Neural progenitor cell (in vitro differentiated cells): ENCODE measurements at regions not wholly inside any gene's neighbourhood (a gene's known extent, or its start where the extent isn't known, plus 50 kb on each side); places are given as distances from the start of the nearest gene placed in this dataset.
A peak's percentile ranks its signal among the peaks of the same experiment; 100 is the strongest.

Source experiments
- DNase-seq: peaks from one replicate; pipeline ENCODE4 v3.0.0-alpha.2; 2016; ENCODE audit warnings: low spot score
- H2AFZ ChIP-seq: fragments of 200-600 bp; sonication (generic); replicated peaks from 2 replicates; pipeline ENCODE4 v1.6.1; 2016; ENCODE audit warnings: antibody characterized with exemption
- H3F3A ChIP-seq: fragments of 200-600 bp; sonication (generic); 2 replicates; pipeline ENCODE4 v1.6.1; 2016; ENCODE audit warnings: antibody characterized with exemption, low read depth
- H3K27ac ChIP-seq: fragments of 200-600 bp; sonication (generic); 2 replicates; pipeline ENCODE4 v1.5.1; 2016; ENCODE audit warnings: mild to moderate bottlenecking
- H3K27me3 ChIP-seq: fragments of 200-600 bp; sonication (generic); 2 replicates; pipeline ENCODE4 v1.6.1; 2016; ENCODE audit warnings: mild to moderate bottlenecking, moderate library complexity
- H3K36me3 ChIP-seq: fragments of 200-600 bp; sonication (generic); 2 replicates; pipeline ENCODE4 v1.5.1; 2016
- H3K4me1 ChIP-seq: fragments of 200-600 bp; sonication (generic); 2 replicates; pipeline ENCODE4 v1.6.1; 2016; ENCODE audit warnings: mixed run types
- H3K4me2 ChIP-seq: fragments of 200-600 bp; sonication (generic); 2 replicates; pipeline ENCODE4 v1.6.1; 2016
- H3K4me3 ChIP-seq: fragments of 200-600 bp; sonication (generic); 2 replicates; pipeline ENCODE4 v1.5.1; 2016
- H3K79me2 ChIP-seq: fragments of 200-600 bp; sonication (generic); 2 replicates; pipeline ENCODE4 v1.6.1; 2016; ENCODE audit warnings: low read depth
- H3K9ac ChIP-seq: fragments of 200-600 bp; sonication (generic); 2 replicates; pipeline ENCODE4 v1.6.1; 2016
- H3K9me3 ChIP-seq: fragments of 200-600 bp; sonication (generic); 2 replicates; pipeline ENCODE4 v1.5.1; 2016; ENCODE audit warnings: low read depth
- H4K20me1 ChIP-seq: fragments of 200-600 bp; sonication (generic); 2 replicates; pipeline ENCODE4 v1.6.1; 2016; ENCODE audit warnings: low read depth
- H3K27ac Mint-ChIP-seq: 3 replicates; pipeline ENCODE4 v1.8.0; 2021; ENCODE audit warnings: mixed read lengths
- H3K27me3 Mint-ChIP-seq: 2 replicates; pipeline ENCODE4 v1.8.0; 2022; ENCODE audit warnings: low read depth, mild to moderate bottlenecking, inconsistent platforms, moderate library complexity, mixed read lengths; ENCODE audit not compliant: insufficient read depth
- H3K36me3 Mint-ChIP-seq: 3 replicates; pipeline ENCODE4 v1.8.0; 2021; ENCODE audit warnings: mixed read lengths
- H3K4me1 Mint-ChIP-seq: 3 replicates; pipeline ENCODE4 v1.8.0; 2021; ENCODE audit warnings: mixed read lengths
- H3K4me3 Mint-ChIP-seq: 3 replicates; pipeline ENCODE4 v1.8.0; 2021; ENCODE audit warnings: mild to moderate bottlenecking, moderate library complexity, mixed read lengths
- H3K9me3 Mint-ChIP-seq: 3 replicates; pipeline ENCODE4 v1.8.0; 2020; ENCODE audit warnings: mixed read lengths
- EZH2 ChIP-seq: fragments of 200-600 bp; sonication (generic); IDR thresholded peaks from 2 replicates; pipeline ENCODE4 v1.6.1; 2017; ENCODE audit warnings: antibody characterized with exemption, mild to moderate bottlenecking, moderate library complexity
- EZH2phosphoT487 ChIP-seq: fragments of 200-600 bp; sonication (generic); IDR thresholded peaks from 2 replicates; pipeline ENCODE4 v1.6.1; 2017; ENCODE audit warnings: antibody characterized with exemption
- TF ChIP-seq, protein P1 (sequence below): fragments of 200-600 bp; sonication (generic); IDR thresholded peaks from 2 replicates; pipeline ENCODE4 v1.5.1; 2017; ENCODE audit warnings: antibody characterized with exemption, mild to moderate bottlenecking

DNA sequence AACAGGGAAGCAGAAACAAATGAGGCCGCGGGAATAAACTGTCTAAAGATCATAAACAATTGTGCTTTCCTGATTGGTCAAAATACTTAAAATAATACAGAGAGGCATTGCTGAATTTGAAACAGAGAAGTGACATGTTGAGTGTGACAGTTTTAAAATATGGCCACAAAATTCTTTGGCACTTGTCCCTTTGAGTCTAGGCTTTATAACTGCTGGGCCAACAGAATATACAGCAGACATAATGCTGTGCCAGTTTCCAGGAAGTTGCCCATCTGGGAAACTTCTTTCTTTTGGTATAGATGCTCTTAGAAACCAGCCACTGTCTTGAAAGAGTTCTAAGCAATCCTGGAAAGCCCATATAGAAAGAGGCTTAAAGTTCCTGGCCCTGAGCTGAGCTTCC lies 668.4 kb downstream of the CENPC start:
- Histone ChIP-seq H3K4me1 (no peaks in the 10 kb centered on the region), H2AFZ (peak overlapping the region; percentile 12), H3K27ac (no peak overlapping the region), H3K79me2 (no peaks in the 10 kb centered on the region), H3K36me3 (no peaks in the 10 kb centered on the region), H3K9ac (no peak overlapping the region), H3F3A (no peaks in the 10 kb centered on the region), H4K20me1 (no peaks in the 10 kb centered on the region), H3K4me2 (no peak overlapping the region), H3K27me3 (no peaks in the 10 kb centered on the region), H3K4me3 (no peak overlapping the region), H3K9me3 (no peaks in the 10 kb centered on the region)
- Mint-ChIP-seq H3K36me3 (no peaks in the 10 kb centered on the region), H3K4me3 (no peak overlapping the region), H3K27ac (no peak overlapping the region), H3K9me3 (peaks cover 3% of the 10 kb centered on the region), H3K4me1 (no peaks in the 10 kb centered on the region), H3K27me3 (no peaks in the 10 kb centered on the region)
- no peak for TF ChIP-seq EZH2
- TF ChIP-seq, protein P1, sequence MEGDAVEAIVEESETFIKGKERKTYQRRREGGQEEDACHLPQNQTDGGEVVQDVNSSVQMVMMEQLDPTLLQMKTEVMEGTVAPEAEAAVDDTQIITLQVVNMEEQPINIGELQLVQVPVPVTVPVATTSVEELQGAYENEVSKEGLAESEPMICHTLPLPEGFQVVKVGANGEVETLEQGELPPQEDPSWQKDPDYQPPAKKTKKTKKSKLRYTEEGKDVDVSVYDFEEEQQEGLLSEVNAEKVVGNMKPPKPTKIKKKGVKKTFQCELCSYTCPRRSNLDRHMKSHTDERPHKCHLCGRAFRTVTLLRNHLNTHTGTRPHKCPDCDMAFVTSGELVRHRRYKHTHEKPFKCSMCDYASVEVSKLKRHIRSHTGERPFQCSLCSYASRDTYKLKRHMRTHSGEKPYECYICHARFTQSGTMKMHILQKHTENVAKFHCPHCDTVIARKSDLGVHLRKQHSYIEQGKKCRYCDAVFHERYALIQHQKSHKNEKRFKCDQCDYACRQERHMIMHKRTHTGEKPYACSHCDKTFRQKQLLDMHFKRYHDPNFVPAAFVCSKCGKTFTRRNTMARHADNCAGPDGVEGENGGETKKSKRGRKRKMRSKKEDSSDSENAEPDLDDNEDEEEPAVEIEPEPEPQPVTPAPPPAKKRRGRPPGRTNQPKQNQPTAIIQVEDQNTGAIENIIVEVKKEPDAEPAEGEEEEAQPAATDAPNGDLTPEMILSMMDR = no peak
- TF ChIP-seq EZH2phosphoT487 = no peak
- DNase-seq = no peak

DNA sequence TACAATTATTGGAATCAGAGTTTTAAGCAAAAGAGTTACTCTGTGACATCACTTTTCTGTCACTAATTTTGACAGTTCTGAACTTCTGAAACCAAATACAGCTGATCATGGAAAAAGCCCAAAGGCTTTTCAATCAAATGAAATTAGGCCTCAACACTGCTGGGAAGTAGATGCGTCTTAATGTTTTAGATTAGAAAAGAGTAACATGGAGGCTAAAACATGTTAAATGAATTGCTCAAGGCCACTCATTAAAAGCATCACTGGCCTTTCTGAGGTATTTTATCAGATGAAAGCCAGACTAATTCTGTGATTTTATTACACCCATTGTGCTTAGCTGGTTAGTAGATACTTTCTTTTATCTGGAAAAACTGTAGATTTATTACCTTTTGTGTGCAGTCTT lies 672.6 kb downstream of the CENPC start:
- H4K20me1 ChIP-seq = no peaks in the 10 kb centered on the region
- H3K27ac Mint-ChIP-seq = no peak overlapping the region
- H3K4me1 ChIP-seq = no peaks in the 10 kb centered on the region
- no peaks in the 10 kb centered on the region for H3K9me3 ChIP-seq
- no peak for DNase-seq
- no peaks in the 10 kb centered on the region for H3K9me3 Mint-ChIP-seq
- H3K36me3 Mint-ChIP-seq = no peaks in the 10 kb centered on the region
- no peaks in the 10 kb centered on the region for H3K27me3 ChIP-seq
- H3K4me1 Mint-ChIP-seq = no peaks in the 10 kb centered on the region
- no peak overlapping the region for H3K27ac ChIP-seq
- H3K4me2 ChIP-seq = no peak overlapping the region
- no peaks in the 10 kb centered on the region for H3F3A ChIP-seq
- H2AFZ ChIP-seq = no peak overlapping the region
- TF ChIP-seq EZH2phosphoT487 (no peak), EZH2 (no peak)
- TF ChIP-seq, protein P1 = no peak
- no peaks in the 10 kb centered on the region for H3K27me3 Mint-ChIP-seq
- no peak overlapping the region for H3K4me3 ChIP-seq
- no peaks in the 10 kb centered on the region for H3K79me2 ChIP-seq
- no peak overlapping the region for H3K4me3 Mint-ChIP-seq
- no peak overlapping the region for H3K9ac ChIP-seq
- H3K36me3 ChIP-seq = no peaks in the 10 kb centered on the region

DNA sequence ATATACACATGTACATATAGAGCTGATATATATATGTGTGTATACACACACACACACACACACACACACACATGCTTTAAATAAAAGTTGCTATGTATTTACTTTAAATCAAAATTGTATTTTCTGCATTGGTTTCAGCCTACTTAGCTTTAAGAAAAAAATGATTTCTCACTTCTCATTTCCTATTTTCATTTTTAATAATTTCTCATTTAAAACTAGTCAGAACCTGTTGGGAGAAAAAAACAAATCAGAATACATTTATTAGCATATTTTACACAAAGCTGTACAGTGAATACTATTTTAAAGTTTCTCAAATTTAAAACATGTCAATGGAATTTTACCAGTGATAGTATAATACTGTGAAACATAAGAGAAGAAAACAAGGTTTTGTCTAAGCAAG lies 681.8 kb downstream of the CENPC start:
- no peaks in the 10 kb centered on the region for H4K20me1 ChIP-seq
- no peak overlapping the region for H3K4me2 ChIP-seq
- no peaks in the 10 kb centered on the region for H3F3A ChIP-seq
- Mint-ChIP-seq H3K36me3 (no peaks in the 10 kb centered on the region), H3K9me3 (peaks cover 2% of the 10 kb centered on the region), H3K4me3 (no peak overlapping the region), H3K27me3 (no peaks in the 10 kb centered on the region), H3K27ac (no peak overlapping the region), H3K4me1 (no peaks in the 10 kb centered on the region)
- H3K4me1 ChIP-seq = no peaks in the 10 kb centered on the region
- H3K27ac ChIP-seq = no peak overlapping the region
- no peak for DNase-seq
- no peak overlapping the region for H2AFZ ChIP-seq
- TF ChIP-seq, protein P1 = no peak
- TF ChIP-seq EZH2phosphoT487 (no peak), EZH2 (no peak)
- H3K36me3 ChIP-seq = no peaks in the 10 kb centered on the region
- H3K9me3 ChIP-seq = no peaks in the 10 kb centered on the region
- no peaks in the 10 kb centered on the region for H3K79me2 ChIP-seq
- H3K4me3 ChIP-seq = no peak overlapping the region
- H3K27me3 ChIP-seq = no peaks in the 10 kb centered on the region
- H3K9ac ChIP-seq = no peak overlapping the region

DNA sequence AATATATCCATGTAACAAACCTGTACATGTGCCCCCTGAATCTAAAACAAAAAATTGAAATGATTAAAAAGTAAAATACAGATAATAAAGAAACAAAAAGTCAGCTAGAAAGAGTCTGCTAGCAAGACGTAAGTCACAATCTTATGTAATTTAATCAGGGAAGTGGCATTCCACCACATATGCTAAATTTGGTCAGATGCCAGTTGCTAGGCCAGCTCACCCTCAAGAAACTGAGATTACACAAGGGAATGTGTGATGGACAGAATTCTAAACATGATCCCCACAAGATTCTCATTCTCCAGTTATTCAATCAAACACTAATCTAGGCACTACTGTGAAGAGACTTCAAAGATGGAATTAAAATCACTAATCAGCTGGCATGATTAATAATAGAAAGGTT lies 689.3 kb downstream of the CENPC start:
- Histone ChIP-seq H2AFZ (no peak overlapping the region), H3K36me3 (no peaks in the 10 kb centered on the region), H3K9me3 (no peaks in the 10 kb centered on the region), H3F3A (no peaks in the 10 kb centered on the region), H3K79me2 (no peaks in the 10 kb centered on the region), H3K9ac (no peak overlapping the region), H3K4me3 (no peak overlapping the region), H3K27ac (no peak overlapping the region), H4K20me1 (no peaks in the 10 kb centered on the region), H3K4me2 (no peak overlapping the region), H3K4me1 (no peaks in the 10 kb centered on the region), H3K27me3 (no peaks in the 10 kb centered on the region)
- Mint-ChIP-seq H3K9me3 (peaks cover 1% of the 10 kb centered on the region), H3K4me1 (no peaks in the 10 kb centered on the region), H3K27me3 (no peaks in the 10 kb centered on the region), H3K4me3 (no peak overlapping the region), H3K27ac (no peak overlapping the region), H3K36me3 (no peaks in the 10 kb centered on the region)
- no peak for DNase-seq
- TF ChIP-seq EZH2phosphoT487 = no peak
- TF ChIP-seq, protein P1 = no peak
- TF ChIP-seq EZH2 = no peak
